GM21737 (cell line): ENCODE measurements at regions not wholly inside any gene's neighbourhood (a gene's known extent, or its start where the extent isn't known, plus 50 kb on each side); places are given as distances from the start of the nearest gene placed in this dataset.
"Not testable (repeated sequence)": the region's sequence is repeated elsewhere in the genome, so short reads cannot be mapped to it uniquely, and the experiment has no call there.

Source experiments
- ATAC-seq: cut with Tn5 transposase; IDR thresholded peaks from one replicate; pipeline ENCODE4 v1.9.1; 2021; ENCODE audit warnings: mild to moderate bottlenecking, moderate library complexity; ENCODE audit not compliant: unreplicated experiment

- ATAC-seq: no peak
Observed at GRCh38 chr6:16912756-16913155, 151.5 kb upstream of the ATXN1 start.

- no peak for ATAC-seq
Observed at GRCh38 chr6:16911088-16911487, 149.8 kb upstream of the ATXN1 start.

- ATAC-seq: no peak
Observed at GRCh38 chr6:16909658-16910360, 148.5 kb upstream of the ATXN1 start.

GRCh38 chr6:16907991-16908390 is 146.7 kb upstream of the ATXN1 start:
- ATAC-seq: no peak

- ATAC-seq: no peak
Observed at GRCh38 chr6:16904957-16905356, 143.7 kb upstream of the ATXN1 start.

GRCh38 chr6:16903470-16903869 is 142.2 kb upstream of the ATXN1 start:
- ATAC-seq: no peak

- no peak for ATAC-seq
Observed at GRCh38 chr6:16902502-16902901, 141.2 kb upstream of the ATXN1 start.

- ATAC-seq: no peak
Observed at GRCh38 chr6:16901782-16902181, 140.5 kb upstream of the ATXN1 start.

GRCh38 chr6:16901306-16901705 is 140.0 kb upstream of the ATXN1 start:
- no peak for ATAC-seq

GRCh38 chr6:16898640-16899396 is 137.6 kb upstream of the ATXN1 start:
- ATAC-seq: no peak

- ATAC-seq: no peak
Observed at GRCh38 chr6:16897669-16898068, 136.4 kb upstream of the ATXN1 start.

- no peak for ATAC-seq
Observed at GRCh38 chr6:16894301-16894700, 133.0 kb upstream of the ATXN1 start.

- not testable (repeated sequence) for ATAC-seq
Observed at GRCh38 chr6:16891110-16891509, 129.8 kb upstream of the ATXN1 start.

GRCh38 chr6:16885411-16886160 is 124.3 kb upstream of the ATXN1 start:
- ATAC-seq: no peak

GRCh38 chr6:16884526-16884925 is 123.3 kb upstream of the ATXN1 start:
- ATAC-seq: no peak

GRCh38 chr6:16883414-16883813 is 122.2 kb upstream of the ATXN1 start:
- no peak for ATAC-seq

- no peak for ATAC-seq
Observed at GRCh38 chr6:16882230-16882629, 121.0 kb upstream of the ATXN1 start.

GRCh38 chr6:16876852-16877251 is 115.6 kb upstream of the ATXN1 start:
- not testable (repeated sequence) for ATAC-seq

GRCh38 chr6:16876201-16876600 is 114.9 kb upstream of the ATXN1 start:
- no peak for ATAC-seq

- no peak for ATAC-seq
Observed at GRCh38 chr6:16873698-16874097, 112.4 kb upstream of the ATXN1 start.

GRCh38 chr6:16872543-16873235 is 111.4 kb upstream of the ATXN1 start:
- ATAC-seq: no peak
